Smooth muscle cell (in vitro differentiated cells): ENCODE measurements at regions not wholly inside any gene's neighbourhood (a gene's known extent, or its start where the extent isn't known, plus 50 kb on each side); places are given as distances from the start of the nearest gene placed in this dataset.

Experiments used
- DNase-seq: peaks from one replicate; lab custom pipeline; 2025; ENCODE audit not compliant: unreplicated experiment; lab: John Stamatoyannopoulos, UW
- H2AFZ ChIP-seq: fragments of 200-600 bp; sonication (generic); 2 replicates; pipeline ENCODE4 v1.6.0; 2016; ENCODE audit warnings: antibody characterized with exemption, low read depth, mild to moderate bottlenecking
- H3F3A ChIP-seq: fragments of 200-600 bp; sonication (generic); 2 replicates; pipeline ENCODE4 v1.6.0; 2017; ENCODE audit warnings: antibody characterized with exemption, low read depth
- H3K27ac ChIP-seq: fragments of 200-600 bp; sonication (generic); 2 replicates; pipeline ENCODE4 v1.5.1; 2016; ENCODE audit warnings: low read depth, mild to moderate bottlenecking
- H3K27me3 ChIP-seq: fragments of 200-600 bp; sonication (generic); 2 replicates; pipeline ENCODE4 v1.6.1; 2016; ENCODE audit warnings: low read depth, mild to moderate bottlenecking
- H3K36me3 ChIP-seq: fragments of 200-600 bp; sonication (generic); 2 replicates; pipeline ENCODE4 v1.5.1; 2016; ENCODE audit warnings: low read depth
- H3K4me1 ChIP-seq: fragments of 200-600 bp; sonication (generic); 2 replicates; pipeline ENCODE4 v1.5.1; 2016; ENCODE audit warnings: low read depth
- H3K4me2 ChIP-seq: fragments of 200-600 bp; sonication (generic); 2 replicates; pipeline ENCODE4 v1.6.0; 2016; ENCODE audit warnings: mild to moderate bottlenecking
- H3K4me3 ChIP-seq: fragments of 200-600 bp; sonication (generic); 2 replicates; pipeline ENCODE4 v1.5.1; 2016; ENCODE audit warnings: mild to moderate bottlenecking
- H3K79me2 ChIP-seq: fragments of 200-600 bp; sonication (generic); 2 replicates; pipeline ENCODE4 v1.6.0; 2016; ENCODE audit warnings: low read depth, mild to moderate bottlenecking
- H3K9ac ChIP-seq: fragments of 200-600 bp; sonication (generic); 2 replicates; pipeline ENCODE4 v1.6.0; 2016; ENCODE audit warnings: low read depth
- H3K9me3 ChIP-seq: fragments of 200-600 bp; sonication (generic); replicated peaks from 2 replicates; pipeline ENCODE4 v1.5.1; 2016; ENCODE audit warnings: low read depth
- H4K20me1 ChIP-seq: fragments of 200-600 bp; sonication (generic); 2 replicates; pipeline ENCODE4 v1.6.0; 2016; ENCODE audit warnings: low read depth
- WGBS: methylation state at CpG from one replicate; pipeline ENCODE4 v1.1.7; 2016; ENCODE audit warnings: low lambda C conversion rate; 5-methylcytosine and 5-hydroxymethylcytosine counted together
- TF ChIP-seq, protein P1 (sequence below): fragments of 200-600 bp; sonication (generic); IDR thresholded peaks from 2 replicates; pipeline ENCODE4 v1.5.1; 2017; ENCODE audit warnings: borderline replicate concordance, mild to moderate bottlenecking, antibody characterized with exemption; ENCODE audit not compliant: insufficient read depth, poor library complexity, severe bottlenecking

DNA sequence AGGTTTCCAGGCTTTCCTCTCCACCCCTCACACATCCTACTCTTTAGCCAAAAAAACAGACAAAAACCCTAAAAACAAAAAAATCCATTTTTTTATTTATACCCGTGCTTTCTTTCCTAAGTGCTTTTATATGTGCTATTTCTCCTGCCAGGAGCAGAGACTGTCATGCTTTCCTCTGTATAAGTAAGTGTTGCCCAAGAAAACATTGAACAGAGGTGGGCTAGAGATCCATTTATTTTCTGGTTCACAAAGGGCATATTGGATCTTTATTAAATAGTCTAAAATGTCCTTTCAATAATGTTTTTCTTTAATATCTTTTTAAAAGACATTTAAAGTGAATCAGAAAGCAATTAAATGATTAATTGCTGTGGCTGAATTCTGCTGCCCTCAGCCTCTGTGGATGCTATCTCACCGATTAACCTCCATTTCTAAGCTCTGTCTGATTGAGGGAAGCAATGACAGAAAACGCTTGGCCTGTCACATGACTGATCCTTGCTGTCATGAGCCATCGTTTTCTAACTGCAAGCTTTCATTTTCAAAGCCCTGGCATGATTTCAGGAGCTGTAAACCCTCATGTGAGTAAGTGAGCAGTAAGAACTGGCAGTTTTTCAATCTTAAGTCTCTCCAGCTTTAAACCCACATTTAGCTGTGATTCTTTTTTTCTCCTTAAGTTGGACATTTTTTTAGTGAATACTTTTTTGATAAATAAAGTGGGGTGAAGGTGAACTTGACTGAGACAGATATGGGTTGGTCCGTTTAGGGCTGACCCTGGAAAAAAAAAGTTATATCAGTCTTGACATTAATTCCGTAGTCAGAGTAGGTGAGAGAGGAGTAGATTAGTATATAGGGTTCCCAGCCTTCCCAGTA, 180.7 kb upstream of the PGRMC2 start:
- 56% methylated on average over 6 of the region's 6 CpGs for WGBS
- H3K27me3 ChIP-seq, result no peaks in the 10 kb centered on the region
- peak; percentile 1 for DNase-seq
- H3K79me2 ChIP-seq, result no peaks in the 10 kb centered on the region
- H4K20me1 ChIP-seq, result no peaks in the 10 kb centered on the region
- peak overlapping the region; percentile 63 for H2AFZ ChIP-seq
- H3K4me3 ChIP-seq, result no peak overlapping the region
- peak overlapping the region; percentile 71 for H3K27ac ChIP-seq
- H3K9ac ChIP-seq, result no peak overlapping the region
- no peaks in the 10 kb centered on the region for H3F3A ChIP-seq
- H3K4me2 ChIP-seq, result peak overlapping the region; percentile 64
- no peaks in the 10 kb centered on the region for H3K36me3 ChIP-seq
- TF ChIP-seq, protein P1, sequence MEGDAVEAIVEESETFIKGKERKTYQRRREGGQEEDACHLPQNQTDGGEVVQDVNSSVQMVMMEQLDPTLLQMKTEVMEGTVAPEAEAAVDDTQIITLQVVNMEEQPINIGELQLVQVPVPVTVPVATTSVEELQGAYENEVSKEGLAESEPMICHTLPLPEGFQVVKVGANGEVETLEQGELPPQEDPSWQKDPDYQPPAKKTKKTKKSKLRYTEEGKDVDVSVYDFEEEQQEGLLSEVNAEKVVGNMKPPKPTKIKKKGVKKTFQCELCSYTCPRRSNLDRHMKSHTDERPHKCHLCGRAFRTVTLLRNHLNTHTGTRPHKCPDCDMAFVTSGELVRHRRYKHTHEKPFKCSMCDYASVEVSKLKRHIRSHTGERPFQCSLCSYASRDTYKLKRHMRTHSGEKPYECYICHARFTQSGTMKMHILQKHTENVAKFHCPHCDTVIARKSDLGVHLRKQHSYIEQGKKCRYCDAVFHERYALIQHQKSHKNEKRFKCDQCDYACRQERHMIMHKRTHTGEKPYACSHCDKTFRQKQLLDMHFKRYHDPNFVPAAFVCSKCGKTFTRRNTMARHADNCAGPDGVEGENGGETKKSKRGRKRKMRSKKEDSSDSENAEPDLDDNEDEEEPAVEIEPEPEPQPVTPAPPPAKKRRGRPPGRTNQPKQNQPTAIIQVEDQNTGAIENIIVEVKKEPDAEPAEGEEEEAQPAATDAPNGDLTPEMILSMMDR, result no peak
- H3K9me3 ChIP-seq, result no peaks in the 10 kb centered on the region
- no peaks in the 10 kb centered on the region for H3K4me1 ChIP-seq

DNA sequence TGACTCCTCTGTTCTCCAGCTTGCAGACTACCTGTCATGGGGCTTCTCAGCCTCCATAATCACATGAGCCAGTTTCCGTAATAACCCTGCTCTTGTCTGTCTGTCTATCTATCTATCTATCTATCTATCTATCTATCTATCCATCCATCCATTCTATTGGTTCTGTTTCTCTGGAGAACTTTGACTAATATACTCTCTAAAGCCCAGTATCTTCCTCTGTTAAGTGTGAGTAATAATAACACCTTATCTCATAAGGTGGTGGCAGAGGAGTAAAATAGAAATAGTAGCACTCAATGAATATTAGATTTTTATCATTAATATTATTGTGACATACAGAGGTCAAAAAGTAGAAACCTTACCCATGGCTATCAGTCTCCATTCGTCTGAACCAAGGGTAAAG, 177.9 kb upstream of the PGRMC2 start:
- Histone ChIP-seq H3K9ac (no peak overlapping the region), H3K27ac (no peak overlapping the region), H4K20me1 (no peaks in the 10 kb centered on the region), H3K36me3 (no peaks in the 10 kb centered on the region), H3K27me3 (no peaks in the 10 kb centered on the region), H3K4me1 (peaks cover 18% of the 10 kb centered on the region), H2AFZ (no peak overlapping the region), H3K4me3 (no peak overlapping the region), H3K4me2 (no peak overlapping the region), H3K79me2 (no peaks in the 10 kb centered on the region), H3F3A (peaks cover 10% of the 10 kb centered on the region), H3K9me3 (no peaks in the 10 kb centered on the region)
- TF ChIP-seq, protein P1, result no peak
- DNase-seq, result no peak
- 50% methylated on average over 2 of the region's 2 CpGs for WGBS

DNA sequence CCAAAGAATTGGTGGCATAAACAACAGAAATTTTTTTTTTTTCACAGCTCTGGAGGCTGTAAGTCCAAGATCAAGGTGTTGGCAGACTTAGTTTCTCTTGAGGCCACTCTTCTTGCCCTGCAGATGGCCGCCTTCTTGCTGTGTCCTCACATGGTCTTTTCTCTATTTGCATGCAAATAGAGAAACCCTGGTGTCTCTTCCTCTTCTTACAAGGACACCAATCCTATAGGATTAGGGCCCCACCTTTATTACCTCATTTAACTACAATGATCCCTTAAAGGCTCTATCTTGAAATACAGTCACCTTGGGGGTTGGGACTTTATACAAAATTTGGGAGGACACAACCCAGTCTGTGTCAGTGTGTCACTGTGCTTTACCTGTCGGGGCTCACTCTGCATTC, 175.4 kb upstream of the PGRMC2 start:
- 100% methylated on average over 2 of the region's 2 CpGs for WGBS
- H3K4me3 ChIP-seq, result no peak overlapping the region
- H2AFZ ChIP-seq, result no peak overlapping the region
- no peak overlapping the region for H3K27ac ChIP-seq
- peaks cover 10% of the 10 kb centered on the region for H3F3A ChIP-seq
- H4K20me1 ChIP-seq, result no peaks in the 10 kb centered on the region
- no peak overlapping the region for H3K4me2 ChIP-seq
- DNase-seq, result no peak
- H3K79me2 ChIP-seq, result no peaks in the 10 kb centered on the region
- no peaks in the 10 kb centered on the region for H3K27me3 ChIP-seq
- no peaks in the 10 kb centered on the region for H3K9me3 ChIP-seq
- no peak overlapping the region for H3K9ac ChIP-seq
- TF ChIP-seq, protein P1, result no peak
- no peaks in the 10 kb centered on the region for H3K36me3 ChIP-seq
- peaks cover 18% of the 10 kb centered on the region for H3K4me1 ChIP-seq
